HG02885 (cell line): ENCODE measurements at regions not wholly inside any gene's neighbourhood (a gene's known extent, or its start where the extent isn't known, plus 50 kb on each side); places are given as distances from the start of the nearest gene placed in this dataset.

ENCODE experiments used
- ATAC-seq: cut with Tn5 transposase; IDR thresholded peaks from one replicate; pipeline ENCODE4 v1.9.1; 2021; ENCODE audit warnings: mild to moderate bottlenecking; ENCODE audit not compliant: unreplicated experiment, poor library complexity

GRCh38 chr12:40602562-40602961 is 89.7 kb upstream of the CNTN1 start:
- ATAC-seq: no peak

GRCh38 chr12:40614923-40615322 is 77.3 kb upstream of the CNTN1 start:
- ATAC-seq: peak; percentile 73

- ATAC-seq: peak; percentile 26
Measured at GRCh38 chr12:40615590-40615989, 76.6 kb upstream of the CNTN1 start.

GRCh38 chr12:40616383-40616915 is 75.8 kb upstream of the CNTN1 start:
- no peak for ATAC-seq

- ATAC-seq: no peak
Measured at GRCh38 chr12:40618636-40619035, 73.6 kb upstream of the CNTN1 start.

GRCh38 chr12:40620564-40621019 is 71.6 kb upstream of the CNTN1 start:
- no peak for ATAC-seq

GRCh38 chr12:40622246-40622838 is 69.9 kb upstream of the CNTN1 start:
- peak; percentile 59 for ATAC-seq

GRCh38 chr12:40632171-40632570 is 60.1 kb upstream of the CNTN1 start:
- ATAC-seq: no peak

- no peak for ATAC-seq
Measured at GRCh38 chr12:40632933-40633332, 59.3 kb upstream of the CNTN1 start.

- ATAC-seq: no peak
Measured at GRCh38 chr12:40634517-40635131, 57.6 kb upstream of the CNTN1 start.

- no peak for ATAC-seq
Measured at GRCh38 chr12:40635141-40635731, 57.0 kb upstream of the CNTN1 start.
